DND-41 (cell line): ENCODE measurements at regions not wholly inside any gene's neighbourhood (a gene's known extent, or its start where the extent isn't known, plus 50 kb on each side); places are given as distances from the start of the nearest gene placed in this dataset.

Experiments used
- ATAC-seq: fragments of 200-7000 bp; cut with Tn5 transposase; 3 replicates; pipeline ENCODE4 v1.9.1; 2021; ENCODE audit warnings: low read depth; ENCODE audit not compliant: insufficient read depth
- DNase-seq: peaks from one replicate; pipeline ENCODE4 v3.0.0-alpha.2; 2020
- H2AFZ ChIP-seq: 2 replicates; pipeline ENCODE4 v1.6.0; 2012; ENCODE audit warnings: low read depth, low read length
- H3K27ac ChIP-seq: 2 replicates; pipeline ENCODE4 v1.5.1; 2012; ENCODE audit warnings: low read length, inconsistent platforms
- H3K27me3 ChIP-seq: fragments of 200-600 bp; sonication (generic); 2 replicates; pipeline ENCODE4 v1.6.0; 2012; ENCODE audit warnings: low read length, mild to moderate bottlenecking, inconsistent platforms; ENCODE audit not compliant: insufficient read depth, poor library complexity
- H3K36me3 ChIP-seq: 2 replicates; pipeline ENCODE4 v1.5.1; 2012; ENCODE audit warnings: low read length, inconsistent platforms; ENCODE audit not compliant: insufficient read depth
- H3K4me1 ChIP-seq: 2 replicates; pipeline ENCODE4 v1.5.1; 2012; ENCODE audit warnings: mild to moderate bottlenecking, low read length; ENCODE audit not compliant: insufficient read depth
- H3K4me2 ChIP-seq: 2 replicates; pipeline ENCODE4 v1.6.0; 2012; ENCODE audit warnings: mild to moderate bottlenecking, moderate library complexity, low read length, inconsistent platforms; ENCODE audit not compliant: insufficient read depth
- H3K4me3 ChIP-seq, 2 experiments: fragments of 200-600 bp in 1 of 2; shearing (Covaris generic) in 1 of 2; 2 replicates each; pipeline ENCODE4 v1.5.1; 2012 to 2016; ENCODE audit warnings: inconsistent platforms in 2 of 2, low read length in 2 of 2, mild to moderate bottlenecking in 2 of 2, low read depth in 1 of 2, moderate library complexity in 1 of 2
- H3K79me2 ChIP-seq: 2 replicates; pipeline ENCODE4 v1.6.0; 2012; ENCODE audit warnings: low read length, inconsistent platforms; ENCODE audit not compliant: insufficient read depth
- H3K9ac ChIP-seq: 2 replicates; pipeline ENCODE4 v1.6.0; 2012; ENCODE audit warnings: low read depth, mild to moderate bottlenecking, inconsistent platforms, low read length, moderate library complexity
- H3K9me3 ChIP-seq: 2 replicates; pipeline ENCODE4 v1.5.1; 2012; ENCODE audit warnings: low read length, moderate library complexity, mild to moderate bottlenecking, inconsistent platforms; ENCODE audit not compliant: insufficient read depth, severe bottlenecking
- H4K20me1 ChIP-seq: 2 replicates; pipeline ENCODE4 v1.6.0; 2012; ENCODE audit warnings: low read length; ENCODE audit not compliant: insufficient read depth
- EZH2 ChIP-seq: IDR thresholded peaks from 3 replicates; pipeline ENCODE4 v1.6.1; 2012; ENCODE audit warnings: borderline replicate concordance, low read depth, mild to moderate bottlenecking, moderate library complexity, low read length, inconsistent platforms; ENCODE audit not compliant: severe bottlenecking
- TF ChIP-seq, protein P1 (sequence below): IDR thresholded peaks from 2 replicates; pipeline ENCODE4 v1.5.1; 2012; ENCODE audit warnings: borderline replicate concordance, low read length, moderate library complexity, mild to moderate bottlenecking; ENCODE audit not compliant: poor library complexity, severe bottlenecking; ENCODE audit errors: extremely low read depth

- H3K27me3 ChIP-seq = no peaks in the 10 kb centered on the region
- no peak overlapping the region for H3K4me3 ChIP-seq
- DNase-seq (no peak), ATAC-seq (no peak)
- no peak overlapping the region for H2AFZ ChIP-seq
- no peaks in the 10 kb centered on the region for H3K4me1 ChIP-seq
- no peak overlapping the region for H3K27ac ChIP-seq
- no peaks in the 10 kb centered on the region for H3K9me3 ChIP-seq
- no peak overlapping the region for H3K9ac ChIP-seq
- H3K79me2 ChIP-seq = no peaks in the 10 kb centered on the region
- no peaks in the 10 kb centered on the region for H4K20me1 ChIP-seq
- H3K36me3 ChIP-seq = no peaks in the 10 kb centered on the region
- no peak for TF ChIP-seq EZH2
- TF ChIP-seq, protein P1, sequence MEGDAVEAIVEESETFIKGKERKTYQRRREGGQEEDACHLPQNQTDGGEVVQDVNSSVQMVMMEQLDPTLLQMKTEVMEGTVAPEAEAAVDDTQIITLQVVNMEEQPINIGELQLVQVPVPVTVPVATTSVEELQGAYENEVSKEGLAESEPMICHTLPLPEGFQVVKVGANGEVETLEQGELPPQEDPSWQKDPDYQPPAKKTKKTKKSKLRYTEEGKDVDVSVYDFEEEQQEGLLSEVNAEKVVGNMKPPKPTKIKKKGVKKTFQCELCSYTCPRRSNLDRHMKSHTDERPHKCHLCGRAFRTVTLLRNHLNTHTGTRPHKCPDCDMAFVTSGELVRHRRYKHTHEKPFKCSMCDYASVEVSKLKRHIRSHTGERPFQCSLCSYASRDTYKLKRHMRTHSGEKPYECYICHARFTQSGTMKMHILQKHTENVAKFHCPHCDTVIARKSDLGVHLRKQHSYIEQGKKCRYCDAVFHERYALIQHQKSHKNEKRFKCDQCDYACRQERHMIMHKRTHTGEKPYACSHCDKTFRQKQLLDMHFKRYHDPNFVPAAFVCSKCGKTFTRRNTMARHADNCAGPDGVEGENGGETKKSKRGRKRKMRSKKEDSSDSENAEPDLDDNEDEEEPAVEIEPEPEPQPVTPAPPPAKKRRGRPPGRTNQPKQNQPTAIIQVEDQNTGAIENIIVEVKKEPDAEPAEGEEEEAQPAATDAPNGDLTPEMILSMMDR = no peak
- H3K4me2 ChIP-seq = no peak overlapping the region
These were observed 550.1 kb downstream of the TBC1D4 start for GRCh38 chr13:74931698-74932433.

DNA sequence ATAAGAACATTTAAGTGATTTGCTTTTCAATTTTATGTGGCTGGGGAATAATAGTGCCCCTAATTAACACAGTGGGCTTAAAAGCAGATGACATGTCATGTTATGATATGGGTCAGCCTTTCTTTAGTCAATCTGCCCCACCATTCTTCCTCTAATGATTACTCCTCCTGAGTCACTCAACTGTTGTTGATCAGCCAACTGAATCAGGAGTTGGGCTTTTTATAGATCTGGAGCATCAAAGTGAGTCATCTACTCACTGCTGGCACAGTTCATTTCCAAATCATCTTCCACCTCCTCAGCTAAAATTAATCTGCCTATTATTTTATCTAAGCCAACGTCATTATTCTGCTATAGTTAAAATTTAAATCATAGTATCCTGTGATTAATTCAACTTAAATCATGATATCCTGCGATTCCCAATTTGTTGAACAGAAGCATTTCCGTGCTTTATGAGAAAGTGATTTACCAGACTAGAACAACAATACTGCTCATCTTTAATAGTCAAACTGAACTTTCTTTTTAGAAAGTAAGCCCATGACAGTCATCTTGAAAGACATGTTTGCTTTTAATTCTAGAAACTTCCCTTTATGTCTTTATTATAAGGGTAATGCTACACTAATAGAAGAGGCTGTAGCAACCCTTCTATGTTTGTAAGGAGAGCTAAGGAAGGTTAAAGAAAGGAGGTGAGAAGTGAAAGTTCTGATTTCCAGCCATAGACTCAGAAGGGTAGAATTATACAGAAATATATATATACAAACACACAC, 551.4 kb downstream of the TBC1D4 start:
- Histone ChIP-seq H3K79me2 (no peaks in the 10 kb centered on the region), H3K27me3 (no peaks in the 10 kb centered on the region), H3K9ac (no peak overlapping the region), H3K27ac (no peak overlapping the region), H3K4me1 (no peaks in the 10 kb centered on the region), H3K36me3 (no peaks in the 10 kb centered on the region), H3K9me3 (no peaks in the 10 kb centered on the region), H2AFZ (no peak overlapping the region), H3K4me3 (no peak overlapping the region), H4K20me1 (no peaks in the 10 kb centered on the region), H3K4me2 (no peak overlapping the region)
- DNase-seq (no peak), ATAC-seq (no peak)
- TF ChIP-seq EZH2 = no peak
- TF ChIP-seq, protein P1 = no peak

- H3K9ac ChIP-seq = no peak overlapping the region
- ATAC-seq = no peak
- no peaks in the 10 kb centered on the region for H3K36me3 ChIP-seq
- H3K79me2 ChIP-seq = no peaks in the 10 kb centered on the region
- no peak overlapping the region for H3K4me2 ChIP-seq
- H3K4me1 ChIP-seq = no peaks in the 10 kb centered on the region
- TF ChIP-seq EZH2 = no peak
- TF ChIP-seq, protein P1 = no peak
- H3K4me3 ChIP-seq = no peak overlapping the region
- no peaks in the 10 kb centered on the region for H3K9me3 ChIP-seq
- no peak for DNase-seq
- H2AFZ ChIP-seq = no peak overlapping the region
- no peaks in the 10 kb centered on the region for H3K27me3 ChIP-seq
- no peaks in the 10 kb centered on the region for H4K20me1 ChIP-seq
- no peak overlapping the region for H3K27ac ChIP-seq
These were observed 552.5 kb downstream of the TBC1D4 start for GRCh38 chr13:74929436-74929835.
